Activated T-cell treated with anti-CD3 and anti-CD28 coated beads, Interleukin-2, amount 50 U/mL, for 24 hours (primary cell): ENCODE measurements at regions not wholly inside any gene's neighbourhood (a gene's known extent, or its start where the extent isn't known, plus 50 kb on each side); places are given as distances from the start of the nearest gene placed in this dataset.
A peak's percentile ranks its signal among the peaks of the same experiment; 100 is the strongest.
"Not testable (repeated sequence)": the region's sequence is repeated elsewhere in the genome, so short reads cannot be mapped to it uniquely, and the experiment has no call there.

Experiments
- DNase-seq: peaks from one replicate; pipeline ENCODE4 v3.0.0-alpha.2; 2020
- H3K27ac Mint-ChIP-seq: 2 replicates; pipeline ENCODE4 v1.8.0; 2020; ENCODE audit warnings: mild to moderate bottlenecking, mixed read lengths
- H3K27me3 Mint-ChIP-seq: 2 replicates; pipeline ENCODE4 v1.8.0; 2020; ENCODE audit warnings: mixed read lengths
- H3K36me3 Mint-ChIP-seq: 2 replicates; pipeline ENCODE4 v1.8.0; 2020; ENCODE audit warnings: low read depth, mixed read lengths
- H3K4me1 Mint-ChIP-seq: 2 replicates; pipeline ENCODE4 v1.8.0; 2020; ENCODE audit warnings: low read depth, mixed read lengths
- H3K4me3 Mint-ChIP-seq: 2 replicates; pipeline ENCODE4 v1.8.0; 2020; ENCODE audit warnings: mild to moderate bottlenecking, moderate library complexity, mixed read lengths
- H3K9me3 Mint-ChIP-seq: 2 replicates; pipeline ENCODE4 v1.8.0; 2020; ENCODE audit warnings: mixed read lengths

DNA sequence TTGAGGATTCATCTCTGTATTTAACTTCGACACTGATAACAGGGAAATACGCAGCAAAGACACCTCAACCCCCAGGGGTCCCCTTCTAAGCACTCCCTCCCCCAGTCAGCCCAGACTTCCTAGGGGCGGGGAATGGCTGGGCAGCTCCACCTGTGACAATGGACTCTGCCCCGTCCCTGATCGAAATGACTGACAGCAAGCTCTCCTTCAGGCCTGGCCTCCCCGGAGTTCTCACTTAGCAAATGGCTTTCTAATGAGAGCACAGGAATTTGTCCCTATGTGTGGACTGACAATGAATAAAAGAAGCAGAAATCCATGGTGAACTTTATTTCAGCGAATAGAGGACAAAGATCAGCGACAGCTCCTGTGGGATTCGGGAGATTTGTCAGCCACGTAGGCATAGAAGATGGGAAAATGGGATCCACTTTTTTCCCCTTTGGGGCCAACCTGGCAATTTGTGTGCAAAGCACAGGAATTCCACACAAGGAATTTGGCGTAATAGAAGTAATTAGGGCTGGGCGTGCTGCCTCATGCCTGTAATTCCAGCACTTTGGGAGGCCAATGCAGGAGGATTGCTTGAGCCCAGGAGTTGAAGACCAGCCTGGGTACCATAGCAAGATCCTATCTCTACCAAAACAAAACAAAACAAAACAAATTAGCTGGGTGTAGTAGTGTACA lies 63.8 kb downstream of the TNFAIP2 start:
- DNase-seq: no peak
- Mint-ChIP-seq H3K27me3 (peaks cover 70% of the 10 kb centered on the region), H3K4me3 (no peak overlapping the region), H3K27ac (no peak overlapping the region), H3K9me3 (no peaks in the 10 kb centered on the region), H3K4me1 (peaks cover 9% of the 10 kb centered on the region), H3K36me3 (no peaks in the 10 kb centered on the region)

DNA sequence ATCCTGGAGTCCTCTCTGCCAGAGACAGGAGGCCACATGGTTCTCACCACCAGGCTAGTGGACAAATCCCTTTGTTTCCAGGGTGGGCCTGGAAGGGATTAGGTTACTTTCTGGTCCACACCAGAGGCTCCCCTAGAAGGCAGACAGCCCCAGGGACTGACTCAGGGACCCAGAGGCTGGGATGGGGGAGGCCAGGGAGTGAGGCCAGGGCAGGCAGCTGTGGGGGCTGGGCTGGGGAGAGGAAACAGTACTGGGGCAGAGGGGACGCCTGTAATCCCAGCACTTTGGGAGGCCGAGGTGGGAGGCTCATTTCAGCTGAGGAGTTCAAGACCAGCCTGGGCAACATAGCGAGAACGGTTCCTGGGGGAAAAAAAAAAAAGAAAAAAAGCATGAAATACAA lies 64.7 kb downstream of the TNFAIP2 start:
- Mint-ChIP-seq H3K36me3 (no peaks in the 10 kb centered on the region), H3K4me1 (peaks cover 9% of the 10 kb centered on the region), H3K4me3 (no peak overlapping the region), H3K27me3 (peaks cover 67% of the 10 kb centered on the region), H3K27ac (no peak overlapping the region), H3K9me3 (no peaks in the 10 kb centered on the region)
- DNase-seq: no peak

DNA sequence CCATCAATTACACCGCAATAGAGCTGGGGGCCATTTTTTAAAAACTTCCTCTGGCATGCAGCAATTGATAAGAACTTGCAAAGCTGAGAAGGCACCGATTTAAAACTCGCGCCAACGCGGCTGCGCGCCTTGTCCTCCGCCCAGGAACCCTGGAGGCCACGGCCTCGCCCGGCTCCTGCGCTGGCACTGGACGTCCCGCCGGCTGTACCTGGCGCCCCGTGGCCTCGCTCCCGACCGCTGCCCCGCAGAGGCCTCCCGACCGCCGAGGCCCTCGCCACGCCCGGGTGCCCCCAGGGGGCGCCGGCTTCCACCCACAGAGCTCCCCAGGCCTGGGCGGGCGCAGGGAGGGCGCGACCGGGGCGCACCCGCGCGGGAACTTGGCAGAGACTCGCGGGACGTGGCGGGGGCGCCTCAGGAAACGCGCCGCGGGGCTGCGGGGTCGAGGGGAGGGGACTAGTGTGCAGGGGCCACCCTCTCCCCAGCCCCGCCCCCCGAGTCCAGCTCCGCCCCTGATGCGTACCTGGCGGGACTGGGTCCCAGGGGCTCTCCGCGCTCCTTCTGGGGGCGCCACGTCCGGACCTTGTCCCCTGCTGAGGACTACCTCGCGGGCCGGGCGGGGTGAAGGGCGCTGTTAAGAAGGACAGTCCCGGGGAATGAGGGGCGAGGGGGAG lies 65.7 kb downstream of the TNFAIP2 start:
- no peaks in the 10 kb centered on the region for H3K36me3 Mint-ChIP-seq
- H3K4me1 Mint-ChIP-seq: peaks cover 9% of the 10 kb centered on the region
- H3K27ac Mint-ChIP-seq: no peak overlapping the region
- peaks cover 65% of the 10 kb centered on the region for H3K27me3 Mint-ChIP-seq
- H3K9me3 Mint-ChIP-seq: no peaks in the 10 kb centered on the region
- peak overlapping the region; percentile 36 for H3K4me3 Mint-ChIP-seq
- peak; percentile 48 for DNase-seq

DNA sequence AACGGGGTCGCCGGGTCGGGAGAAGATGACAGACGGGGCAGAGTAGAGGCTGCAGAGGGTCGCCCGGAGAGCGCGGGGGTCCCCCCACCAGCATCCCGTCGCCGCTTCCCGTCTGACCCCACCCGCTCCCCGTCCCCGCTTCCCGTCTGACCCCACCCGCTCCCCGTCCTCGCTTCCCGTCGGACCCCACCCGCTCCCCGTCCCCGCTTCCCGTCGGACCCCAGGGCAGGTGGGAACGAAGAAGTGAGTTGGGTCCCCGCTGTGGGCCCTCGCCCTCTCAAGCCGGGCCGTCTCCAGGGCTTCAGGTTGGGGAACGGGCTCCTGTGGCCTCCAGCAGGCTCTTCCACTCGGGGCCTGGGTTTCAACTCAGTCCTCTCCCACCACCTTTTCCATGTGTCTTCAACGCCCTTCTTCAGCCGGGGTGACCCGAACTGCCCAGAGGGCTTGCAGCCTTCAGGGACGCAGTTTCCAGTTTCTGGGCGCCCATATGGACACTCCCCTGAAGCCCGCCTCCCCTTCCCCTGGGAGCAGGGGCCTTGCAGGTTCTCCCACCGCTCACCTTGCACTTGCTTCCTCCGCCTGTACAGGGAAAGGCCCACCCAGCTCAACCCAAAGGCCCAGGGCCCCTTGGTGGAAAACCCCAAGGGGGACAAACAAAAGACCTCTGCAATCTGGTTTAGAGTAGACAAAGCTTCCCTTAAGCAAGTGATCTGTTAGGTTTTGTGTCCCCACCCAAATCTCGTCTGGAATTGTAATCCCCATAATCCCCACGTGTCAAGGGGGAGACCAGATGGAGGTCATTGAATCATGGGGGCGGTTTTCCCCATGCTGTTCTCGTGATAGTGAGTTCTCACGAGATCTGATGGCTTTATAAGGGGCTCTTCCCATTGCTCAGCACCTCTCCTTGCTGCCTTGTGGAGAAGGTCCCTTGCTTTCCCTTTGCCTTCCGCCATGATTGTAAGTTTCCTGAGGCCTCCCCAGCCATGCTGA lies 66.5 kb downstream of the TNFAIP2 start:
- DNase-seq: no peak
- no peaks in the 10 kb centered on the region for H3K36me3 Mint-ChIP-seq
- peaks cover 59% of the 10 kb centered on the region for H3K27me3 Mint-ChIP-seq
- H3K4me3 Mint-ChIP-seq: peak overlapping the region; percentile 39
- H3K9me3 Mint-ChIP-seq: no peaks in the 10 kb centered on the region
- H3K27ac Mint-ChIP-seq: no peak overlapping the region
- H3K4me1 Mint-ChIP-seq: peaks cover 9% of the 10 kb centered on the region

DNA sequence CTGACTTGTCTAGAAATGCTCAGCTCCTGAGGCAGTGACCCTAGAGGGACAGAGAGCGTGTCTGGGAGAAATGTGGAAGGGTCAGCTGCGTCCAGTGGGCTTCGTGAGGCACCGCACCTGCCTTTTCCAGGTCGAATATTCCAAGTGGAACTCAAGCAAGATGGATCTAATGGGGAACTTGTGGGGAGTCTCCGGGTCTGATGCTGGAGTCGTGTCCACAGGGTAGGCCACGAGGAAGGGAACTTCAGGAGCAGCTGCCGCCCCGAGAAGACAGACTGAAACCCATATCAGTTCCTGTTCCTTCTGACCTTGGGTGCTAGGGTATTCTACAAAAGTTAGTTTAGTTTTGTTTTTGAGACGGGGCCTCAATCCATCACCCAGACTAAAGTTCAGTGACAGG lies 67.5 kb downstream of the TNFAIP2 start:
- H3K4me1 Mint-ChIP-seq: peaks cover 9% of the 10 kb centered on the region
- H3K27me3 Mint-ChIP-seq: peaks cover 52% of the 10 kb centered on the region
- H3K27ac Mint-ChIP-seq: no peak overlapping the region
- DNase-seq: no peak
- H3K9me3 Mint-ChIP-seq: no peaks in the 10 kb centered on the region
- no peaks in the 10 kb centered on the region for H3K36me3 Mint-ChIP-seq
- H3K4me3 Mint-ChIP-seq: no peak overlapping the region

DNA sequence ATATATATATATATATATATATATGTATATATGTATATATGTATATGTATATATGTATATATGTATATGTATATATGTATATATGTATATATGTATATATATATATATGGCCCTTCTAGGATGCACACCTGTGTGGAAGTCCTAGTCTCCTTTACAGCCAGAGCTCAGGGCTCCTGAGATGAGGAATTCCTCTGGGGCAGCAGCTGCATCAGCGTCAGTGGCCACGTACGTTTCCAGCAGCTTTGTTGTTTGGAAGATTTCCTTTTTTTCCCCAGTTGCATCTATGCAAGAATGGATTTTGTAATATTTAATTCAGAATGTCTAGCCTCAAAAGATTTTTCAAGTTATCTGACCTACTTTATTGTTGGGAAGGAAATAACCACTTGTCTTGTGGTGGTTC lies 68.6 kb downstream of the TNFAIP2 start:
- DNase-seq: no peak
- Mint-ChIP-seq H3K4me1 (peaks cover 9% of the 10 kb centered on the region), H3K36me3 (no peaks in the 10 kb centered on the region), H3K9me3 (no peaks in the 10 kb centered on the region), H3K27me3 (peaks cover 46% of the 10 kb centered on the region), H3K27ac (no peak overlapping the region), H3K4me3 (no peak overlapping the region)

DNA sequence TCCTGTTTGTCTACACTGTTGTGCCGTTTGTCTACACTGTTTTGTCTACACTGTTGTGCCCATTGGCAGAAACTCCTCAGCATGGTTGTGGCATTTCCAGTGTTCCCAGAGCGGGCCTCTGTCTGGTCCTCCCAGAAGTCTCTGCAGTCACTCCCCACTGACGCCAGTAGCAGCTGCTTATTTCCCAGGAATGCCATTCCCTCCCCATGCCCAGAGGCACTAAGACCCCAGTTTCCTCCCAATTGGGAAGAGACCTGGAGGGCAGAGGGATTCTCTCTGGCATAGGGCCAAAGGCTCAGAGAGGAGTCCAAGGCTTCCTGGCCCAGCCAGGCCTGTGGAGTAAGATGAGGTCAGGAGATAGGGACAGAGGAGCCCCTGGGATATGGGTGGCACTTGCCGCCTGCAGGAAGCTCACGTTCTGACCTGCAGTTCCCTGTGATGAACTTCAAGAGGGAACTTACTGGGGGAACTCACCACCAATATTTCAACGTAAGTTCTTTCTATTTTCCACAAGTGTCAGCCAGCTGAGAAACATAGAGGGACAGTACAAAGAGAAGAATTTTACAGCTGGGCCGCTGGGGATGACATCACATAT lies 69.1 kb downstream of the TNFAIP2 start:
- peaks cover 9% of the 10 kb centered on the region for H3K4me1 Mint-ChIP-seq
- H3K9me3 Mint-ChIP-seq: no peaks in the 10 kb centered on the region
- no peaks in the 10 kb centered on the region for H3K36me3 Mint-ChIP-seq
- H3K27me3 Mint-ChIP-seq: peaks cover 41% of the 10 kb centered on the region
- H3K4me3 Mint-ChIP-seq: no peak overlapping the region
- H3K27ac Mint-ChIP-seq: no peak overlapping the region
- DNase-seq: no peak

DNA sequence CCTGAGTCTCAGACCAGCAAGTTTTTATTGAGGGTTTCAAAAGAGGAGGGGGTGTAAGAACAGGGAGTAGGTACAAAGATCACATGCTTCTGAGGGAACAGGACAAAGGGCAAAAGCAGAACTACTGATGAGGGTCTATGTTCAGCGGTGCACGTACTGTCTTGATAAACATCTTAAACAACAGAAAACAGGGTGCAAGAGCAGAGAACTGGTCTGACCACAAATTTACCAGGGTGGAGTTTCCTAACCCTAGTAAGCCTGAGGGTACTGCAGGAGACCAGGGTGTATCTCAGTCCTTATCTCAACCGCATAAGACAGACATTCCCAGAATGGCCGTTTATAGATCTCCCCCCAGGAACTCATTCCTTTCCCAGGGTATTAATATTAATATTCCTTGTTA lies 69.6 kb downstream of the TNFAIP2 start:
- not testable (repeated sequence) for H3K36me3 Mint-ChIP-seq, H3K4me1 Mint-ChIP-seq, H3K4me3 Mint-ChIP-seq, DNase-seq, H3K9me3 Mint-ChIP-seq, H3K27ac Mint-ChIP-seq
- peaks cover 36% of the 10 kb centered on the region for H3K27me3 Mint-ChIP-seq

DNA sequence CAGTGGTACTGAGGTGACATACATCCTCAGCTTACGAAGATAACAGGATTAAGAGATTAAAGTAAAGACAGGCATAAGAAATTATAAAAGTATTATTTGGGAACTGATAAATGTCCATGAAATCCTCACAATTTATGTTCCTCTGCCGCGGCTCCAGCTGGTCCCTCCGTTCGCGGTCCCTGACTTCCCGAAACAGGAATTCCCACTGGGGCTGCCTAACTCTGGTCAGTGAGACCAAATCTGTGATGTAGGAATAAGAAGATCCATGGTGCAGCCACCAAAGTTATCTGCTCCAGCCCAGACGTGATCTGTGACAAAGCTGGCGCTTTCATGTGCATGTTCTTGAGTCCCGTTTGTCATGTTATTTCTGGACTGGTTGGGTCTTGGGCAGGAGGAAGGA lies 70.2 kb downstream of the TNFAIP2 start:
- not testable (repeated sequence) for H3K9me3 Mint-ChIP-seq, H3K27ac Mint-ChIP-seq, H3K36me3 Mint-ChIP-seq

DNA sequence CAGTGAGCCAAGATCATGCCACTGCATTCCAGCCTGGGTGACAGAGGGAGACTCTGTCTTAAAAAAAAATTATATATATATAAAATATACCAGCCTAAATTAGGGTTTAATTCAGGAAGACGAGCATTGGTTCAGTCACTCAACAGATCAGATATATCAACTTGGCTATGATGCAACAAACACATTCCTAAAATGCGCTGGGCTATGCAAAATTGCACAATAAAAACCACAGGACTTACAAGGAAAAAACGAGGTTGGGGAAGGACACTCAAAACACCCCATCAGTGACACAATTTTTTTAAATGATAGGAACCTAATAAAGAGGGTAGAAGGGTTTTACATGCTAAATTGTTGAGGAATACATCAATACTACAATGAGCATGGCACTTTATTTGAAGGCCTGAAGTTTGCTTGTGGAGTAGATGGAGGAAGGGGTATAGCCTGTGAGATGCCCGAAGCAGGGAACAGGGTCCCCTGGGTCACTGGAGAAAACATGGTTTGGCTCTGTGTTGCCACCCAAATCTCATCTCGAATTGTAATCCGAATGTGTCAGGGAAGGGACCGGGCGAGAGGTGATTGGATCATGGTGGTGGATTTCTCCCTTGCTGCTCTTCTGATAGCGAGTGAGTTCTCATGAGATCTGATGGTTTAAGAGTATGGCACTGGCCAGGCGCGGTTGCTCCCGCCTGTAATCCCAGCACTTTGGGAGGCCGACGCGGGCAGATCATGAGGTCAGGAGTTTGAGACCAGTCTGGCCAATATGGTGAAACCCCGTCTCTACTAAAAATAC lies 71.2 kb downstream of the TNFAIP2 start:
- no peaks in the 10 kb centered on the region for H3K36me3 Mint-ChIP-seq
- no peak overlapping the region for H3K27ac Mint-ChIP-seq
- H3K4me3 Mint-ChIP-seq: no peak overlapping the region
- no peaks in the 10 kb centered on the region for H3K9me3 Mint-ChIP-seq
- no peak for DNase-seq
- peaks cover 2% of the 10 kb centered on the region for H3K4me1 Mint-ChIP-seq
- H3K27me3 Mint-ChIP-seq: peaks cover 27% of the 10 kb centered on the region

More for the DNA sequence above, 70.2 kb downstream of the TNFAIP2 start:
- H3K27me3 Mint-ChIP-seq: peaks cover 30% of the 10 kb centered on the region
- not testable (repeated sequence) for H3K4me1 Mint-ChIP-seq, DNase-seq, H3K4me3 Mint-ChIP-seq

DNA sequence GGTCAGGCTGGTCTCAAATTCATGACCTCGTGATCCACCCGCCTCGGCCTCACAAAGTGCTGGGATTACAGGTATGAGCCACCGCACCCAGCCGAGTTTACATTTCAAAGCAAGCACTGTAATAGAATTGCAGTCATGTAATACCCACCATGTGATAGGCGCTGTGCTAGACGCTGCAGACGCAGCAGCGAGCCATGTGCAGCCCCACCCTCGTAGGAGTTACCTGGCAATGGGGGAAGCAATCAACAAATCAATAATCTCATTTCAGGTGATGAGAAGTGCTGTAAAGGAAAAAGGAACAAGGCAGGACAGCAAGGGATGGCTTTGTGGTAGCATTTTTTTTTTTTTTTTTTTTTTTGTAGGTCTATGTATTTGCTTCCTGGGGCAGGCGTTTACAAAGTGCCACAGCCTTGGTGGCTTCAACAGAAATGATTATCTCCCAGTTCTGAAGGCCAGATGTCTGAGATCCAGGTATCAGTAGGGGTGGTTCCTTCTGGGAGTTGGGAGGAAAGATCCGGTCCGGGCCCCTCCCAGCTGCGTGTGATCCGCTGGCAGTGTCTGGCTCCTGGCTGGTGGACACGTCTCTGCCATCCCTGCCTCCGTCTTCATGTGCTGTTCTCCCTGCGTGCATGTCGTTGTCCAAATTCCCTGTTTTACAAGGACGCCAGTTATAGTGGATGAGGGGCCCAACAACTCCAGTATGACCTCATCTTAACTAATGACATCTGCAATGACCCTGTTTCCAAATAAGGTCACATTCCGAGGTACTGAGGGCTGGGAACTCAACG lies 72.8 kb downstream of the TNFAIP2 start:
- no peaks in the 10 kb centered on the region for H3K36me3 Mint-ChIP-seq
- no peaks in the 10 kb centered on the region for H3K4me1 Mint-ChIP-seq
- no peak overlapping the region for H3K27ac Mint-ChIP-seq
- H3K4me3 Mint-ChIP-seq: no peak overlapping the region
- no peaks in the 10 kb centered on the region for H3K9me3 Mint-ChIP-seq
- no peak for DNase-seq
- H3K27me3 Mint-ChIP-seq: peaks cover 14% of the 10 kb centered on the region

DNA sequence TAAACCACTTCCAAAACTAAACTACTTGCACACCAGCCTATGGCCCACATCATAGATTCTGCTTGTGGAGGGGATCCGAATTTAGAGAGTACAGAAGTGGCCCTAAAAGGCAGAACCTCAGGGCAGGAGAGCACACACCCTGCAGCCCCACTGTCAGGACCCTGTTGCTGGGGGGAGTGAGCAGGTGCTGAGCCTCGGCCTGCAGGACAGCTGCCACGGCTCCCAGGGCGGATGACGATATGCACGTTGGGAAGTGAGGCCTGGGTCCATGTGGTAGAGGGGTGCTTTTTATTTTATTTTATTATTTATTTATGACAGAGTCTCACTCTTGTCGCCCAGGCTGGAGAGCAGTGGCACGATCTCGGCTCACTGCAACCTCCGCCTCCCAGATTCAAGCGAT lies 73.5 kb downstream of the TNFAIP2 start:
- Mint-ChIP-seq H3K4me1 (no peaks in the 10 kb centered on the region), H3K9me3 (no peaks in the 10 kb centered on the region), H3K27me3 (peaks cover 14% of the 10 kb centered on the region), H3K27ac (no peak overlapping the region), H3K36me3 (no peaks in the 10 kb centered on the region), H3K4me3 (no peak overlapping the region)
- DNase-seq: no peak
